ENCODE measurements at regions not wholly inside any gene's neighbourhood (a gene's known extent, or its start where the extent isn't known, plus 50 kb on each side); places are given as distances from the start of the nearest gene placed in this dataset.

DNA sequence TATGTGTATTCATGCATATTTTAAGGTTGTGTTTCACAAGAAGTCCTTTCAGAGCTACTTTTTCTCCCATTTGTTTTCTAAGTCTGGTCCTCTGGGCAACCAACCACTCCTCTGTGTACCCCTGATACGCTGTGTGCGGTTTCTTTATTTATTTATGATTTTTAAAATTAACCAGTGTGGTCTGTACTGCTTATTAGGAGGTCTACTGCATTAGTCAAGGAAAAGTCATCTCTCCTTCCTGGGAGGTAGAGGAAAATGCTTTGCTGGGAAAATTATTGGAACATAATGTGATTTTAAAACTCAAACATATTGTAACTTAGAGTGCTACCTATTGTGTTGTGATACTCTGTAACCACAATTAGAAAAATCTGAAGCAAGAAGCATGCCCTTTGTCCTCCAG is 1404.3 kb downstream of the SUCLG1 start:
- Mint-ChIP-seq H3K27me3 (ENCODE audit: low read depth) (no peaks in the 10 kb centered on the region), H3K9me3 (peaks cover 0 to 8% of the 10 kb centered on the region in 2 donors), H3K36me3 (ENCODE audit: insufficient read depth in 2 of 2) (peaks cover 2% of the 10 kb centered on the region in 2 donors), H3K4me1 (ENCODE audit: low read depth) (no peaks in the 10 kb centered on the region), H3K27ac (no peak overlapping the region), H3K4me3 (no peak overlapping the region)
- DNase-seq (no peak), ATAC-seq (replicated peaks in 1 of 2) (no peak)

DNA sequence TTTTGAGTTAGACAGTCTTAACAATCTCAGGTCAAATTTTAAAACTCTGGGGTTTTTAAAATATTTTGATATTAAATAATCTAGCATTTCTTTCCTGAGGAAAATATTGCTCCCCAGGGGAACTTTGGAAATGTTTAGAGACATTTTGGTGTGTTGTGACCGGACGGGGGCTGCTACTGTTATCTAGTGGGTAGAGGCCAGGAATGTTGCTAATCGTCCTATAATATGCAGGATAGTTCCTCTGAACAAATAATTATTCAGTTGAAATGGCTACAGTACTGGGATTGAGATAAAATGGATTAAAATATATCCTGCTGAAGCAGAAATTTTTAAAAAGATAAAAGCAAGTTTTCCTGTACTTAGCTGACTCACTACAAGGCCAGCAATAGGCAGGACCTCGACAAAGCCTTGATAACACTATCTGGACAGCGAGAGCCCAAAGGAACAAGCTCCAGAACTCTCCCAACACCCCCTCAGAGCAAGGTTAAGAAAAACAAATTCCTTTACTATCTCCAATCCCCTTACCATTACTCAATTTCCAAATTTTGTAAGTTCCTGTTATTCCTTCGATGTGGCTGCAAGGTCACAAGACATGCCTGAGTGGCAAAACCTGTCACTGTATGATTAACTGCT is 1407.4 kb downstream of the SUCLG1 start:
- no peaks in the 10 kb centered on the region for H3K27me3 Mint-ChIP-seq (ENCODE audit: low read depth)
- no peak overlapping the region for H3K27ac Mint-ChIP-seq
- H3K4me3 Mint-ChIP-seq: no peak overlapping the region
- no peaks in the 10 kb centered on the region for H3K36me3 Mint-ChIP-seq (ENCODE audit: insufficient read depth in 2 of 2)
- no peak for DNase-seq
- peaks cover 1 to 6% of the 10 kb centered on the region in 2 donors for H3K9me3 Mint-ChIP-seq
- ATAC-seq (replicated peaks in 1 of 2): no peak
- no peaks in the 10 kb centered on the region for H3K4me1 Mint-ChIP-seq (ENCODE audit: low read depth)

DNA sequence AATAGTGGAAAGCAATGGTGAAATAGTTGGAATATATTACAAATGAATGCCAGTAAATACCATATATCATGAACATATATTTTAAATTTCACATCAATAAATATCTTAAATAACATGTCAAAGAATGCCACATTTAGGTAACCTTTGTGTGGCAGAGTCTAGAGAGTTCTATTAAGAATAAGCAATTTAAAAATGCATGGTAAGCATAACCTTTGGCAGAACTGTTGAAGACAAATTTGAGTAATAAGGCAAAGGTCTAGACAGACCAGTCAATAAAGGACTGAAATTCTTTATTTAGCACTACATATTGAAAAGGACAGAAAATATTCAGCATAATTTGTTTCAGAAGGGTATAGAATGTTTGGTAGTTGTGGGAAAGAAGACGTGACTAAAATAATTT is 1417.0 kb downstream of the SUCLG1 start:
- H3K27ac Mint-ChIP-seq: no peak overlapping the region
- DNase-seq (no peak), ATAC-seq (replicated peaks in 1 of 2) (no peak)
- no peak overlapping the region for H3K4me3 Mint-ChIP-seq
- no peaks in the 10 kb centered on the region for H3K27me3 Mint-ChIP-seq (ENCODE audit: low read depth)
- H3K36me3 Mint-ChIP-seq (ENCODE audit: insufficient read depth in 2 of 2): no peaks in the 10 kb centered on the region
- peaks cover 3 to 4% of the 10 kb centered on the region in 2 donors for H3K9me3 Mint-ChIP-seq
- no peaks in the 10 kb centered on the region for H3K4me1 Mint-ChIP-seq (ENCODE audit: low read depth)

DNA sequence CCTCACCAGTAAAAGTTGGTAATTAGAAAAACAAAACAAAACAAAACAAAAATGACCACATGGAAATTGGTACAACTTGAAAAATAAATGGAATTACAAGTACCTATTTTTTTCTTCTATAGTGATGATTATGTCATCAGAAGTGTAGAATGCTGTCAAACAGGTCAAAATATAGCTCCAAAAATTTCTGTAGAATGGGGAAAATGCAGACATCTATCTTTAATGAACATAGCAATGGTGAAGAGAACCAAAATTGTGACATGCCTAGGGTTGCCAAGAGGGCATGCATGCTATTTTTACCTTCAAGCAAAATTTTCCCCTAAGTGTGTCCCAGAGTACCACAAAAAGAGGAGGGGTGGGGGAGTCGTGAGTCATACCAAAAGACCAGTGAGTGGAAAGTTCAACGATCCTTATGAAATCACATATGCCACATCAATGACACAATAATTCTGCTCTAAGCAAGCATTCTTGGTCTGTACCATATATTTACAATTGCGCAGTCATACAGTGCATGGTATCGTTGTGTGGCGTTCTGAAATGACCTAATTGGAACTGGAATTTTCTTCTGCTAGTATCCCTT is 1436.4 kb downstream of the SUCLG1 start:
- no peak overlapping the region for H3K4me3 Mint-ChIP-seq
- no peaks in the 10 kb centered on the region for H3K27me3 Mint-ChIP-seq (ENCODE audit: low read depth)
- peaks cover 6 to 10% of the 10 kb centered on the region in 2 donors for H3K9me3 Mint-ChIP-seq
- no peaks in the 10 kb centered on the region for H3K4me1 Mint-ChIP-seq (ENCODE audit: low read depth)
- no peak for DNase-seq
- H3K36me3 Mint-ChIP-seq (ENCODE audit: insufficient read depth in 2 of 2): no peaks in the 10 kb centered on the region
- H3K27ac Mint-ChIP-seq: no peak overlapping the region
- no peak for ATAC-seq (replicated peaks in 1 of 2)

DNA sequence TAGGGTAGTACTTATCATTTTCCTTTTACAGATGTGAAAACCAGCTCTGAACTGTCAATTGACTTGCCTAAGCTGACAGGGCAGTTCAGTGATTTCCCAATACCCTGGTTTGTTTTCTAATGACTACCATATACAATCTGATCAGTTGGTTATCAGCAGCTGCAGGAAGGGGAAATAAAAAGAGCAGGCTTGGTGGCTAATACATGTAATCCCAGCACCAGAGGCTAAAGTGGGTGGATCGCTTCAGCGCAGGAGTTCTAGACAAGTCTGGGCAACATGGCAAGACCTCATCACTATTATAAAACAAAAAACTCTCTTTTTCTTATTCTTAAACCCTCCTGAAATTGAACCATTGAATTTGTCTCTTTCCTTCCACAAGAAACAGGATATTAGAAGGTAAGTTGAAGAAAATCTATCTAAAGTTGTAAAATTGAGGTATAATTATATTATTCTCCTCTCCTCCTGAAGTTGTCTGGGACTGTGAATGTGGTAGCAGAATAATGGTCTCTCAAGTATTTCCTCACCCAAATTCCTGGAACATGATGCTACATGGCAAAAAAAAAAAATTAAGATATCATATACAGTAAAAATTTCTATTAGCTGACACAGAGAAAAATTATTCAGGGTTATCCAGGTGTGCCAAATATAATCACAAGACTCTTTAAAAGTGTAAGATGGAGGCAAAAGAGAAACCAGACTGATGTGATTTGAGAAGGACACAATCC is 1441.6 kb downstream of the SUCLG1 start:
- no peaks in the 10 kb centered on the region for H3K27me3 Mint-ChIP-seq (ENCODE audit: low read depth)

DNA sequence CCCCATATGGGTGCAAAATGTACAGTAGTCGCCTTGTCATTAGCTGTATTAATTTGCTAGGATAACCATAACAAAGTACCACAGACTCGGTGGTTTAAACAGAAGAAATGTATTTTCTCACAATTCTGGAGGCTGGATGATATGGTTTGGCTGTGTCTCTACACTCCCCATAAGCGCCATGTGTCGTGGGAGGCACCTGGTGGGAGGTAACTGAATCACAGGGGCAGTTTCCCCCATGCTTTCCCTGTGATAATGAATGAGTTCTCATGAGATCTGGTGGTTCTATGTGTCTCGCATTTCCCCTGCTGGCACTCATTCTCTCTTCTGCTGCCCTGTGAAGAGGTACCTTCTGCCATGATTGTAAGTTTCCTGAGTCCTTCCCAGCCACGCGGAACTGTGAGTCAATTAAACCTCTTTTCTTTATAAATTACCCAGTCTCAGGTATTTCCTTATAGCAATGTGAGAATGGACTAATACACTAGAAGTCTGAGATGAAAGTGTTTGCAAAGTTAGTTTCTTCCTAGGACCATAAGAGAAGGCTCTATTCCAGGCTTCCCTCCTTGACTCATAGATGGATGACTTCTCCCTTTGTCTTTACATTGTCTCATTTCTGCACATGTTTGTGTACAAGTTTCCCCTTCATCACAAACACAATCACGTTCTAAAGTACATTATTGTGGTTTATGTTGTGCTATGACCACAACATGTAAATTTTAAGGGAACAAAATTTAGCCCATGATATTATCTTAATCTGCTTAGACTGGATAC is 1442.6 kb downstream of the SUCLG1 start:
- H3K4me3 Mint-ChIP-seq: no peak overlapping the region
- no peaks in the 10 kb centered on the region for H3K27me3 Mint-ChIP-seq (ENCODE audit: low read depth)
- DNase-seq (no peak), ATAC-seq (replicated peaks in 1 of 2) (no peak)
- H3K9me3 Mint-ChIP-seq: peaks cover 5 to 6% of the 10 kb centered on the region in 2 donors
- H3K36me3 Mint-ChIP-seq (ENCODE audit: insufficient read depth in 2 of 2): no peaks in the 10 kb centered on the region
- H3K27ac Mint-ChIP-seq: no peak overlapping the region
- no peaks in the 10 kb centered on the region for H3K4me1 Mint-ChIP-seq (ENCODE audit: low read depth)

More for the DNA sequence above, 1441.6 kb downstream of the SUCLG1 start:
- DNase-seq: no peak
- H3K36me3 Mint-ChIP-seq (ENCODE audit: insufficient read depth in 2 of 2): no peaks in the 10 kb centered on the region
- peaks cover 5 to 6% of the 10 kb centered on the region in 2 donors for H3K9me3 Mint-ChIP-seq
- H3K4me1 Mint-ChIP-seq (ENCODE audit: low read depth): no peaks in the 10 kb centered on the region
- H3K4me3 Mint-ChIP-seq: no peak overlapping the region
- ATAC-seq (replicated peaks in 1 of 2): no peak
- no peak overlapping the region for H3K27ac Mint-ChIP-seq

DNA sequence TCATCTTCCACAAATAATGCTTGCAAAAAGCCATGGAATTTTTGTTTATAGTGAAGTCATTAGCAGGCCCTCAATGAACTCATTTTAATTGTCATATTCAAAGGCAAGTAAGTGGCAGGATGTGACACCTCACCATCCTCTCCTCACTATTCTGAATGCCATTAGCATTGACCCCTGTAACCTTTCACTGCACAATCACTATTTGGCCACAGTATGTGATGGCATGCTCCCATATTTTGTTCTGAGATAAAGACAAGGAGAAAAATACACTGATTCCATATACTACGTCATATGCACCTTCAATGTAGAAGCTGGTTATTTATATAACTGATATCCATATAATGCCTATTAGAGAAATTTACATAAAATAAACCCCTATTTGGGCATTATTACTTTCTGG is 1443.2 kb downstream of the SUCLG1 start:
- Mint-ChIP-seq H3K27ac (no peak overlapping the region), H3K9me3 (peaks cover 4 to 5% of the 10 kb centered on the region in 2 donors), H3K4me3 (no peak overlapping the region), H3K36me3 (ENCODE audit: insufficient read depth in 2 of 2) (no peaks in the 10 kb centered on the region), H3K4me1 (ENCODE audit: low read depth) (no peaks in the 10 kb centered on the region), H3K27me3 (ENCODE audit: low read depth) (no peaks in the 10 kb centered on the region)
- no peak for ATAC-seq (replicated peaks in 1 of 2)
- DNase-seq: no peak

DNA sequence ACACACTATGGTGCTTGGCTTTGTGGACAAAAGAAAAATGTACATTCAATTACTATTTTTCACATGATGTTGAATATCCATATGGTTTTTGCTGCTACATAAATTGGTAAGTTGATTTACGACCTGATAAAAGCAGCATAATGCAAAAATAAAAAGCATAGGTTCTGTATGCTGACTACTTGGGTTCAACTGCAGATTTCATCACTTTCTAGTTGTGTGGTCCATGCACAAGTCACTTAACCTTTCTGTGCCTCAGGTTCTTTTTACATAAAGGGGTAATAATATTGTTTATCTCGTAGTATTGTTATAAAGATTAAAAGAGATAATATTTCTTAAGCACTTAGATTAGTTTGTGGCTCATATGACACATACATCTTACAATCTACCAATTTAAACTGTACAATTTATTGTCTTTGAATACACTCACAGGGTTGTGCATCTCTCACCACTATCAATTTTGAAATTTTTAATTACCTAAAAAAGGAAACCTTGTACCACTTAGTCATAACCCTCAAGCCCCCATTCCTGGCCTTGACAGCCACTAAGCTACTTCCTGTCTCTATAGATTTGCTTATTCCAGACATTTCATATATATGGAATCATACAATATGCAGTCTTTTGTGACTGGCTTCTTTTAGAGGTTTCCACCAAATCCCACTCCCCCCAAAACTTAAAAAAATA is 1443.9 kb downstream of the SUCLG1 start:
- H3K4me1 Mint-ChIP-seq (ENCODE audit: low read depth): no peaks in the 10 kb centered on the region
- H3K36me3 Mint-ChIP-seq (ENCODE audit: insufficient read depth in 2 of 2): no peaks in the 10 kb centered on the region
- no peaks in the 10 kb centered on the region for H3K27me3 Mint-ChIP-seq (ENCODE audit: low read depth)
- H3K4me3 Mint-ChIP-seq: no peak overlapping the region
- no peak for ATAC-seq (replicated peaks in 1 of 2)
- no peak overlapping the region for H3K27ac Mint-ChIP-seq
- peaks cover 2 to 3% of the 10 kb centered on the region in 2 donors for H3K9me3 Mint-ChIP-seq
- no peak for DNase-seq

DNA sequence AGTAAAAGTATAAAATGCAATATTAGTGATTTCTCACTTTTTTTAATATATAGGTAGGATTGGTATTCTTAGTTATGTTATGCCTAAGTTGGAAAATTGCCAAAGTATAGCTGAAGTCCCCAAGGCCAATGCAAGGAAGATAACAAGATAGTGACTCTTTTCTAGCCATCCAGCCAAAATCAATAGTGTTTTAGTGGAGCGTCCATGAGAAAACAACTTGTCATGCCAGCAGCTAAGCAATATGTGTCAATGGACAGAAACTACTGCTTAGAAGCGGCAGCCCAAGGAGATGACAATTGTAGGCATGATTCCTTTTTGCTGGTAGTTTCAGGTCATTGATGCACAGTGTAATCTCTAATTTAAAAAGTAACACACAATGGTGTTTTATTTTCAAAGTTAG is 1444.6 kb downstream of the SUCLG1 start:
- no peaks in the 10 kb centered on the region for H3K4me1 Mint-ChIP-seq (ENCODE audit: low read depth)
- no peak overlapping the region for H3K27ac Mint-ChIP-seq
- peaks cover 2 to 4% of the 10 kb centered on the region in 2 donors for H3K9me3 Mint-ChIP-seq
- ATAC-seq (replicated peaks in 1 of 2) (no peak), DNase-seq (no peak)
- H3K27me3 Mint-ChIP-seq (ENCODE audit: low read depth): no peaks in the 10 kb centered on the region
- H3K36me3 Mint-ChIP-seq (ENCODE audit: insufficient read depth in 2 of 2): no peaks in the 10 kb centered on the region
- no peak overlapping the region for H3K4me3 Mint-ChIP-seq

DNA sequence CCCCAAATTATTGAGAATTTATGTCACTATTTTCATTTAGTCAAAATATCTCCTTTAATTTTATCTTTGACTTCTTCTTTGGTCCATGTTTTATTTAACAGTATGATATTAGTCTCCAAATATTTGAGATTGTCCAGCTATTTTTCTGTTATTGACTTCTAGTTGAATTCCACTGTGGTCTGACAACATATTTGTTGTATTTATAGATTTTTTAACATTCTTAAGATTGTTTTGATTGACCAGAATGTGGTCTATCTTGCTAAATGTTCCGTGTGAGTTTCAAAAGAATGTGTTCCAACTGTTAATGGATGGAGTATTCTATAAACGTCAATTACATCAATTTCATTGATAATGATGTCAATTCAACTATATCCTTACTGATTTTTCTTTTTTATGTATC is 1452.1 kb downstream of the SUCLG1 start:
- Mint-ChIP-seq H3K9me3 (peaks cover 1 to 6% of the 10 kb centered on the region in 2 donors), H3K4me3 (no peak overlapping the region), H3K27me3 (ENCODE audit: low read depth) (no peaks in the 10 kb centered on the region), H3K36me3 (ENCODE audit: insufficient read depth in 2 of 2) (no peaks in the 10 kb centered on the region), H3K4me1 (ENCODE audit: low read depth) (no peaks in the 10 kb centered on the region), H3K27ac (no peak overlapping the region)
- ATAC-seq (replicated peaks in 1 of 2) (no peak), DNase-seq (no peak)

DNA sequence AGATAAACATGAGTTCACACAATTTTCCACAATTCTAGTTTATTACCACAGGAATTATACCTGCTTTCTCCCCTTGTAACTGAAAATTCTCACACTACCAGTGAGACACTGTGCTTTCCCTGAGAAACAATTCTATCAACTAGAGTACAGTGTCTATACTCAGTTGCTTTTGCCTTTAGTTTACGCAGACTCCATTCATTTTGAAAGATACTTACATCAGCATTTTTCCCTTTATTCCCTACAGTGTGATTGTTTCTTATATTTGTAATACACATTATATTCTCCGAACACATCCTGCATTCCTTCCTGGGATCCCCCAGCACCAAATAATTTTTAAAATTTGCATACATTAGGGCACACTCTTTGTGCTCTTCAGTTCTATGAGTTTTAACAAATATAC is 1455.5 kb downstream of the SUCLG1 start:
- Mint-ChIP-seq H3K4me3 (no peak overlapping the region), H3K27ac (no peak overlapping the region), H3K9me3 (peaks cover 3 to 6% of the 10 kb centered on the region in 2 donors), H3K4me1 (ENCODE audit: low read depth) (no peaks in the 10 kb centered on the region), H3K36me3 (ENCODE audit: insufficient read depth in 2 of 2) (no peaks in the 10 kb centered on the region), H3K27me3 (ENCODE audit: low read depth) (no peaks in the 10 kb centered on the region)
- DNase-seq (no peak), ATAC-seq (replicated peaks in 1 of 2) (no peak)

DNA sequence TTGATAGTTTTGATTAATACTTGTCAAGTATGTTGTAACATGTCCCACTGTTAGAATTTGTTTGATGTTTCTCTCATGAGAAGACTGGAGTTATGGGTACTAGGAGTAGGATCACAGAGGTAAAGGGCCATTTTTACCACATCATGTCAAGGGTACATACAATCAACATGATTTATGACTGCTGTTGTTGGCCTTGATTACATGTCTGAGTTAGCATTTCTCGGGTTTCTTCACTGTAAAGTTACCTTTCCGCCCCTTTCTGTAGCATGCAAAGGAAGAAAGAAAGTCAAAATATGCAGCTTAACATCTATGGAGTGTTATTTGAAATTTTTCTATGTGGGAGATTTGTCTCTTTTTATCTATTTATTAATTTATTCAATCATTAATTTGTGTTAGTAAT is 1456.4 kb downstream of the SUCLG1 start:
- DNase-seq: no peak
- no peak overlapping the region for H3K27ac Mint-ChIP-seq
- H3K4me3 Mint-ChIP-seq: no peak overlapping the region
- peaks cover 3 to 6% of the 10 kb centered on the region in 2 donors for H3K9me3 Mint-ChIP-seq
- no peaks in the 10 kb centered on the region for H3K4me1 Mint-ChIP-seq (ENCODE audit: low read depth)
- no peaks in the 10 kb centered on the region for H3K36me3 Mint-ChIP-seq (ENCODE audit: insufficient read depth in 2 of 2)
- no peaks in the 10 kb centered on the region for H3K27me3 Mint-ChIP-seq (ENCODE audit: low read depth)
- no peak for ATAC-seq (replicated peaks in 1 of 2)

DNA sequence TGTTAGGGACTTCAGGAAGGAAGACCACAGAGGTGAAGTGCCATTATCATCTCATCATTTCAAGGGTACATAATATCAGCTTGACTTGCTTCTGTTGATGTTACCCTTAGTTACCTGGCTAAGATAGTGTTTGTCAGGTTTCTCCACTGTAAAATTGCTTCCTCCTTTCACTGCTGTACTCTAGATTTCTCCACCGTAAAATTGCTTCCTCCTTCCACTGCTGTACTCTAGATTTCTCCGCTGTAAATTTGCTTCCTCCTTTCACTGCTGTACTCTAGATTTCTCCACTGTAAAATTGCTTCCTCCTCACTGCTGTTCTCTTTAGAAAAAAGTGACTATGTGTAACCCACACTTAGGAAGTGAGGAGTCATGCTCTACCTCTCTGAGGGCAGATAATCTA is 1460.3 kb downstream of the SUCLG1 start:
- no peaks in the 10 kb centered on the region for H3K36me3 Mint-ChIP-seq (ENCODE audit: insufficient read depth in 2 of 2)
- ATAC-seq (replicated peaks in 1 of 2) (no peak), DNase-seq (no peak)
- H3K27ac Mint-ChIP-seq: no peak overlapping the region
- no peaks in the 10 kb centered on the region for H3K4me1 Mint-ChIP-seq (ENCODE audit: low read depth)
- peaks cover 3 to 4% of the 10 kb centered on the region in 2 donors for H3K9me3 Mint-ChIP-seq
- no peak overlapping the region for H3K4me3 Mint-ChIP-seq
- no peaks in the 10 kb centered on the region for H3K27me3 Mint-ChIP-seq (ENCODE audit: low read depth)
